HG03097 (cell line): ENCODE measurements at regions not wholly inside any gene's neighbourhood (a gene's known extent, or its start where the extent isn't known, plus 50 kb on each side); places are given as distances from the start of the nearest gene placed in this dataset.
"Not testable (repeated sequence)": the region's sequence is repeated elsewhere in the genome, so short reads cannot be mapped to it uniquely, and the experiment has no call there.

ENCODE experiments used
- ATAC-seq: cut with Tn5 transposase; IDR thresholded peaks from one replicate; pipeline ENCODE4 v1.9.1; 2021; ENCODE audit not compliant: unreplicated experiment, low FRiP score

GRCh38 chr3:188021502-188022040, 132.4 kb upstream of the LPP start:
- no peak for ATAC-seq

- ATAC-seq, result not testable (repeated sequence)
Observed at GRCh38 chr3:188022902-188023301, 131.1 kb upstream of the LPP start.

GRCh38 chr3:188025555-188025954, 128.4 kb upstream of the LPP start:
- ATAC-seq, result no peak

- no peak for ATAC-seq
Observed at GRCh38 chr3:188026191-188026968, 127.6 kb upstream of the LPP start.

GRCh38 chr3:188031121-188031520, 122.8 kb upstream of the LPP start:
- ATAC-seq, result no peak

- no peak for ATAC-seq
Observed at GRCh38 chr3:188034989-188035388, 119.0 kb upstream of the LPP start.

GRCh38 chr3:188036375-188037194, 117.4 kb upstream of the LPP start:
- ATAC-seq, result no peak

GRCh38 chr3:188037195-188037718, 116.7 kb upstream of the LPP start:
- no peak for ATAC-seq

GRCh38 chr3:188037965-188038581, 115.9 kb upstream of the LPP start:
- ATAC-seq, result no peak

- ATAC-seq, result no peak
Observed at GRCh38 chr3:188041193-188041592, 112.8 kb upstream of the LPP start.

- ATAC-seq, result no peak
Observed at GRCh38 chr3:188041895-188042294, 112.1 kb upstream of the LPP start.

- ATAC-seq, result no peak
Observed at GRCh38 chr3:188042466-188042865, 111.5 kb upstream of the LPP start.

- ATAC-seq, result no peak
Observed at GRCh38 chr3:188043891-188044290, 110.1 kb upstream of the LPP start.

- no peak for ATAC-seq
Observed at GRCh38 chr3:188046561-188047211, 107.3 kb upstream of the LPP start.

GRCh38 chr3:188047536-188047935, 106.4 kb upstream of the LPP start:
- ATAC-seq, result no peak

- ATAC-seq, result no peak
Observed at GRCh38 chr3:188049606-188050530, 104.1 kb upstream of the LPP start.

- no peak for ATAC-seq
Observed at GRCh38 chr3:188051801-188052168, 102.2 kb upstream of the LPP start.

- no peak for ATAC-seq
Observed at GRCh38 chr3:188052169-188053035, 101.6 kb upstream of the LPP start.

GRCh38 chr3:188053036-188053340, 101.0 kb upstream of the LPP start:
- ATAC-seq, result no peak
